ENCODE measurements at regions not wholly inside any gene's neighbourhood (a gene's known extent, or its start where the extent isn't known, plus 50 kb on each side); places are given as distances from the start of the nearest gene placed in this dataset.

- ATAC-seq (no peak), DNase-seq (no peak)
- no peak overlapping the region for H3K27ac Mint-ChIP-seq
- H3K36me3 Mint-ChIP-seq (ENCODE audit: low read depth): no peaks in the 10 kb centered on the region
- no peak overlapping the region for H3K4me3 Mint-ChIP-seq
- H3K9me3 ChIP-seq (ENCODE audit: control insufficient read depth, low read length, poor library complexity, severe bottlenecking): no peaks in the 10 kb centered on the region
- no peaks in the 10 kb centered on the region for H3K4me1 Mint-ChIP-seq
- H3K27me3 Mint-ChIP-seq: no peaks in the 10 kb centered on the region
Observed at GRCh38 chr6:164273491-164273890, 859.0 kb downstream of the QKI start.

- Mint-ChIP-seq H3K4me1 (no peaks in the 10 kb centered on the region), H3K36me3 (ENCODE audit: low read depth) (no peaks in the 10 kb centered on the region), H3K27me3 (no peaks in the 10 kb centered on the region), H3K4me3 (no peak overlapping the region), H3K27ac (no peak overlapping the region)
- DNase-seq: no peak
- no peaks in the 10 kb centered on the region for H3K9me3 ChIP-seq (ENCODE audit: control insufficient read depth, low read length, poor library complexity, severe bottlenecking)
- ATAC-seq: no peak
Observed at GRCh38 chr6:164266851-164267250, 852.3 kb downstream of the QKI start.

- no peak for DNase-seq
- no peaks in the 10 kb centered on the region for H3K9me3 ChIP-seq (ENCODE audit: control insufficient read depth, low read length, poor library complexity, severe bottlenecking)
- Mint-ChIP-seq H3K4me1 (no peaks in the 10 kb centered on the region), H3K27ac (no peak overlapping the region), H3K36me3 (ENCODE audit: low read depth) (no peaks in the 10 kb centered on the region), H3K4me3 (no peak overlapping the region), H3K27me3 (no peaks in the 10 kb centered on the region)
- no peak for ATAC-seq
Observed at GRCh38 chr6:164262348-164262747, 847.8 kb downstream of the QKI start.

- Mint-ChIP-seq H3K4me1 (no peaks in the 10 kb centered on the region), H3K27me3 (no peaks in the 10 kb centered on the region), H3K36me3 (ENCODE audit: low read depth) (no peaks in the 10 kb centered on the region), H3K27ac (no peak overlapping the region), H3K4me3 (no peak overlapping the region)
- no peak for ATAC-seq
- no peak for DNase-seq
- no peaks in the 10 kb centered on the region for H3K9me3 ChIP-seq (ENCODE audit: control insufficient read depth, low read length, poor library complexity, severe bottlenecking)
Observed at GRCh38 chr6:164258421-164258820, 843.9 kb downstream of the QKI start.

- H3K4me3 Mint-ChIP-seq: no peak overlapping the region
- no peak overlapping the region for H3K27ac Mint-ChIP-seq
- ATAC-seq: no peak
- peaks cover 4% of the 10 kb centered on the region for H3K27me3 Mint-ChIP-seq
- no peaks in the 10 kb centered on the region for H3K9me3 ChIP-seq (ENCODE audit: control insufficient read depth, low read length, poor library complexity, severe bottlenecking)
- no peaks in the 10 kb centered on the region for H3K36me3 Mint-ChIP-seq (ENCODE audit: low read depth)
- no peaks in the 10 kb centered on the region for H3K4me1 Mint-ChIP-seq
- DNase-seq: no peak
Observed at GRCh38 chr6:164252948-164253347, 838.4 kb downstream of the QKI start.

- no peaks in the 10 kb centered on the region for H3K9me3 ChIP-seq (ENCODE audit: control insufficient read depth, low read length, poor library complexity, severe bottlenecking)
- Mint-ChIP-seq H3K27me3 (peaks cover 4% of the 10 kb centered on the region), H3K27ac (no peak overlapping the region), H3K36me3 (ENCODE audit: low read depth) (no peaks in the 10 kb centered on the region), H3K4me1 (no peaks in the 10 kb centered on the region), H3K4me3 (no peak overlapping the region)
- ATAC-seq: no peak
- no peak for DNase-seq
Observed at GRCh38 chr6:164252291-164252690, 837.8 kb downstream of the QKI start.

- ATAC-seq (no peak), DNase-seq (no peak)
- Mint-ChIP-seq H3K4me1 (no peaks in the 10 kb centered on the region), H3K27ac (no peak overlapping the region), H3K27me3 (peaks cover under 1% of the 10 kb centered on the region), H3K4me3 (no peak overlapping the region), H3K36me3 (ENCODE audit: low read depth) (no peaks in the 10 kb centered on the region)
- H3K9me3 ChIP-seq (ENCODE audit: control insufficient read depth, low read length, poor library complexity, severe bottlenecking): no peaks in the 10 kb centered on the region
Observed at GRCh38 chr6:164247106-164247505, 832.6 kb downstream of the QKI start.

- Mint-ChIP-seq H3K36me3 (ENCODE audit: low read depth) (no peaks in the 10 kb centered on the region), H3K27me3 (no peaks in the 10 kb centered on the region), H3K4me3 (no peak overlapping the region), H3K4me1 (no peaks in the 10 kb centered on the region), H3K27ac (no peak overlapping the region)
- H3K9me3 ChIP-seq (ENCODE audit: control insufficient read depth, low read length, poor library complexity, severe bottlenecking): no peaks in the 10 kb centered on the region
- DNase-seq: no peak
- no peak for ATAC-seq
Observed at GRCh38 chr6:164246082-164246481, 831.6 kb downstream of the QKI start.

- no peaks in the 10 kb centered on the region for H3K9me3 ChIP-seq (ENCODE audit: control insufficient read depth, low read length, poor library complexity, severe bottlenecking)
- ATAC-seq (no peak), DNase-seq (no peak)
- H3K4me1 Mint-ChIP-seq: no peaks in the 10 kb centered on the region
- H3K4me3 Mint-ChIP-seq: no peak overlapping the region
- no peaks in the 10 kb centered on the region for H3K36me3 Mint-ChIP-seq (ENCODE audit: low read depth)
- no peak overlapping the region for H3K27ac Mint-ChIP-seq
- H3K27me3 Mint-ChIP-seq: no peaks in the 10 kb centered on the region
Observed at GRCh38 chr6:164243949-164244348, 829.4 kb downstream of the QKI start.

- H3K36me3 Mint-ChIP-seq (ENCODE audit: low read depth): no peaks in the 10 kb centered on the region
- no peak overlapping the region for H3K27ac Mint-ChIP-seq
- no peaks in the 10 kb centered on the region for H3K9me3 ChIP-seq (ENCODE audit: control insufficient read depth, low read length, poor library complexity, severe bottlenecking)
- H3K27me3 Mint-ChIP-seq: no peaks in the 10 kb centered on the region
- H3K4me3 Mint-ChIP-seq: no peak overlapping the region
- ATAC-seq (no peak), DNase-seq (no peak)
- H3K4me1 Mint-ChIP-seq: no peaks in the 10 kb centered on the region
Observed at GRCh38 chr6:164243012-164243610, 828.6 kb downstream of the QKI start.

- H3K27ac Mint-ChIP-seq: no peak overlapping the region
- no peaks in the 10 kb centered on the region for H3K4me1 Mint-ChIP-seq
- no peaks in the 10 kb centered on the region for H3K36me3 Mint-ChIP-seq (ENCODE audit: low read depth)
- no peaks in the 10 kb centered on the region for H3K27me3 Mint-ChIP-seq
- no peak overlapping the region for H3K4me3 Mint-ChIP-seq
- DNase-seq (no peak), ATAC-seq (no peak)
- H3K9me3 ChIP-seq (ENCODE audit: control insufficient read depth, low read length, poor library complexity, severe bottlenecking): no peaks in the 10 kb centered on the region
Observed at GRCh38 chr6:164230804-164231203, 816.3 kb downstream of the QKI start.

- no peaks in the 10 kb centered on the region for H3K9me3 ChIP-seq (ENCODE audit: control insufficient read depth, low read length, poor library complexity, severe bottlenecking)
- ATAC-seq: no peak
- Mint-ChIP-seq H3K4me3 (no peak overlapping the region), H3K27ac (no peak overlapping the region), H3K27me3 (no peaks in the 10 kb centered on the region), H3K36me3 (ENCODE audit: low read depth) (no peaks in the 10 kb centered on the region), H3K4me1 (no peaks in the 10 kb centered on the region)
- DNase-seq: no peak
Observed at GRCh38 chr6:164230259-164230658, 815.7 kb downstream of the QKI start.

- H3K9me3 ChIP-seq (ENCODE audit: control insufficient read depth, low read length, poor library complexity, severe bottlenecking): no peaks in the 10 kb centered on the region
- Mint-ChIP-seq H3K27ac (no peak overlapping the region), H3K27me3 (no peaks in the 10 kb centered on the region), H3K4me3 (no peak overlapping the region), H3K4me1 (no peaks in the 10 kb centered on the region), H3K36me3 (ENCODE audit: low read depth) (no peaks in the 10 kb centered on the region)
- ATAC-seq: no peak
- DNase-seq: no peak
Observed at GRCh38 chr6:164229716-164230115, 815.2 kb downstream of the QKI start.

GRCh38 chr6:164227952-164228522 is 813.5 kb downstream of the QKI start:
- no peak overlapping the region for H3K4me3 Mint-ChIP-seq
- H3K9me3 ChIP-seq (ENCODE audit: control insufficient read depth, low read length, poor library complexity, severe bottlenecking): no peaks in the 10 kb centered on the region
- H3K27ac Mint-ChIP-seq: no peak overlapping the region
- ATAC-seq (no peak), DNase-seq (no peak)
- no peaks in the 10 kb centered on the region for H3K36me3 Mint-ChIP-seq (ENCODE audit: low read depth)
- H3K27me3 Mint-ChIP-seq: no peaks in the 10 kb centered on the region
- H3K4me1 Mint-ChIP-seq: no peaks in the 10 kb centered on the region
